PFSK-1 (cell line): ENCODE measurements at regions not wholly inside any gene's neighbourhood (a gene's known extent, or its start where the extent isn't known, plus 50 kb on each side); places are given as distances from the start of the nearest gene placed in this dataset.

ENCODE experiments used
- FOXP2 ChIP-seq: optimal IDR thresholded peaks from 2 replicates; pipeline ENCODE3; 2011; ENCODE audit warnings: borderline replicate concordance, control low read depth, inconsistent platforms; ENCODE audit not compliant: insufficient read depth; ENCODE audit errors: extremely low read length, extremely low read depth
- POLR2AphosphoS5 ChIP-seq: IDR thresholded peaks from 2 replicates; pipeline ENCODE4 v1.6.1; 2012; ENCODE audit warnings: low read depth, mild to moderate bottlenecking, control low read depth, low read length, moderate library complexity
- SIN3A ChIP-seq: IDR thresholded peaks from 2 replicates; pipeline ENCODE4 v1.6.1; 2012; ENCODE audit warnings: mild to moderate bottlenecking, low read length, moderate library complexity, borderline replicate concordance; ENCODE audit not compliant: insufficient read depth
- TAF1 ChIP-seq: IDR thresholded peaks from 2 replicates; pipeline ENCODE4 v1.6.1; 2012; ENCODE audit warnings: low read length, control low read depth, borderline replicate concordance; ENCODE audit not compliant: insufficient read depth
- TF ChIP-seq, protein P1 (sequence below), 2 experiments: IDR thresholded peaks; 2 replicates each; pipeline versions ENCODE4 v1.6.1 to v1.8.0; 2011 to 2012; ENCODE audit warnings: low read depth in 2 of 2, low read length in 2 of 2, control low read depth in 1 of 2, inconsistent platforms in 1 of 2, mild to moderate bottlenecking in 1 of 2, moderate library complexity in 1 of 2; ENCODE audit not compliant: insufficient read depth in 1 of 2

DNA sequence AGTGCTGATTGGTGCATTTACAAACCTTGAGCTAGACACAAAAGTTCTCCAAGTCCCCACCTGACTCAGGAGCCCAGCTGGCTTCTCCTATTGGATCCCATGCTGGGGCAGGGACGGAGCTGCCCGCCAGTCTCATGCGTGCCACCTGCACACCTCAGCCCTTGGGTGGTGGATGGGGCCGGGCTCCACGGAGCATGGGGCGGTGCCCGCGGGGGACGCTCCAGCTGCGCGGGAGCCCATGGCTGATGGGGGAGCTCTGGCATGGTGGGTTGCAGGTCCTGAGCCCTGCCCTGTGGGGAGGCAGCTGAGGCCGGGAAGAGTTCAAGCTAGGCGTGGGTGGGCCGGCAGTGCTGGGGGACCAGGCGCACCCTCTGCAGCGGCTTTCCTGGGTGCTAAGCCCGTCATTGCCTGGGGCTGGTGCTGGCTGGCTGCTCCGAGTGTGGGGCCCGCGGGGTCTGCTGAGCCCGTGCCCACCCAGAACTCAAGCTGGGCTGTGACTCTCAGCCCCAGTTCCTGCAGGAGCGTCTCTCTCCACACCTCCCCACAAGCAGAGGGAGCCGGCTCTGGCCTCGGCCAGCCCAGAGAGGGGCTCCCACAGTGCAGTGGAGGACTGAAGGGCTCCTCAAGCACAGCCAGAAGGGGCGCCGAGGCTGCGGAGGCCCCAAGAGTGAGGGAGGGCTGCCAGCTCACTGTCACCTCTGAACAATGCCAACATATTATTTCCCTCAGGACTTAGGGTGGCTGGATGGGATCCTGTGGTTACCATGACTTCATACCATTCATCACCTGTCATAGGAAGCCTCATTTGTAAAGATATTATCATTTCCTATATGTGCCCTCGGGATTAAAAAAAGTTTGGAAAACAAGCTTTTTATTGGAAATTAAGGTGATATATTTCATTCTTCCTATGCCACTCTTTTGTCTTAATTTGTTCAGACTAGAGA is 688.7 kb downstream of the ETS1 start:
- no peak for TF ChIP-seq POLR2AphosphoS5
- TF ChIP-seq TAF1 = no peak
- no peak for TF ChIP-seq FOXP2
- TF ChIP-seq, protein P1, sequence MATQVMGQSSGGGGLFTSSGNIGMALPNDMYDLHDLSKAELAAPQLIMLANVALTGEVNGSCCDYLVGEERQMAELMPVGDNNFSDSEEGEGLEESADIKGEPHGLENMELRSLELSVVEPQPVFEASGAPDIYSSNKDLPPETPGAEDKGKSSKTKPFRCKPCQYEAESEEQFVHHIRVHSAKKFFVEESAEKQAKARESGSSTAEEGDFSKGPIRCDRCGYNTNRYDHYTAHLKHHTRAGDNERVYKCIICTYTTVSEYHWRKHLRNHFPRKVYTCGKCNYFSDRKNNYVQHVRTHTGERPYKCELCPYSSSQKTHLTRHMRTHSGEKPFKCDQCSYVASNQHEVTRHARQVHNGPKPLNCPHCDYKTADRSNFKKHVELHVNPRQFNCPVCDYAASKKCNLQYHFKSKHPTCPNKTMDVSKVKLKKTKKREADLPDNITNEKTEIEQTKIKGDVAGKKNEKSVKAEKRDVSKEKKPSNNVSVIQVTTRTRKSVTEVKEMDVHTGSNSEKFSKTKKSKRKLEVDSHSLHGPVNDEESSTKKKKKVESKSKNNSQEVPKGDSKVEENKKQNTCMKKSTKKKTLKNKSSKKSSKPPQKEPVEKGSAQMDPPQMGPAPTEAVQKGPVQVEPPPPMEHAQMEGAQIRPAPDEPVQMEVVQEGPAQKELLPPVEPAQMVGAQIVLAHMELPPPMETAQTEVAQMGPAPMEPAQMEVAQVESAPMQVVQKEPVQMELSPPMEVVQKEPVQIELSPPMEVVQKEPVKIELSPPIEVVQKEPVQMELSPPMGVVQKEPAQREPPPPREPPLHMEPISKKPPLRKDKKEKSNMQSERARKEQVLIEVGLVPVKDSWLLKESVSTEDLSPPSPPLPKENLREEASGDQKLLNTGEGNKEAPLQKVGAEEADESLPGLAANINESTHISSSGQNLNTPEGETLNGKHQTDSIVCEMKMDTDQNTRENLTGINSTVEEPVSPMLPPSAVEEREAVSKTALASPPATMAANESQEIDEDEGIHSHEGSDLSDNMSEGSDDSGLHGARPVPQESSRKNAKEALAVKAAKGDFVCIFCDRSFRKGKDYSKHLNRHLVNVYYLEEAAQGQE (IDR thresholded peaks at IDR 0.05; ENCODE audit: insufficient read depth in 1 of 2, low read depth in 2 of 2, low read length in 2 of 2) = no peak
- no peak for TF ChIP-seq SIN3A

DNA sequence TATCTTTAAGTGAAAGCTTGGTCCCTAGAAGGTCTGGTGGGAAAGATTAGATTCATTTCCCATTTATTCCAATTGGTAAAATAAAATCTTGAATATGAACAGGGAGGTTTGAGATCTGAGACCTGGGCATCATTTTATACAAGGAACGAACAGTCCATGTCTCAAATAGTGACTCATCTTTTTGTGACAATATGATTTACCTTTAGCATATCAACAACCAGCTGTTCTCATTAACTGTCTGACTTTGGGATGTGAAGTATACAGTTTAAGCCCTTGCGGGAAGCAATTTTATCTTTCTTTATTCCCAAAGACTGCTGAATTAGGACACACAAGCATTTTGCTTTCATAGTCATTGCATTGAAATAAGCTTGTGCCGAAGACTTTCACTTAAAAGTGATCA is 691.6 kb downstream of the ETS1 start:
- TF ChIP-seq POLR2AphosphoS5 (no peak), FOXP2 (no peak), TAF1 (no peak), SIN3A (no peak)
- TF ChIP-seq, protein P1 (IDR thresholded peaks at IDR 0.05; ENCODE audit: insufficient read depth in 1 of 2, low read depth in 2 of 2, low read length in 2 of 2) = no peak

DNA sequence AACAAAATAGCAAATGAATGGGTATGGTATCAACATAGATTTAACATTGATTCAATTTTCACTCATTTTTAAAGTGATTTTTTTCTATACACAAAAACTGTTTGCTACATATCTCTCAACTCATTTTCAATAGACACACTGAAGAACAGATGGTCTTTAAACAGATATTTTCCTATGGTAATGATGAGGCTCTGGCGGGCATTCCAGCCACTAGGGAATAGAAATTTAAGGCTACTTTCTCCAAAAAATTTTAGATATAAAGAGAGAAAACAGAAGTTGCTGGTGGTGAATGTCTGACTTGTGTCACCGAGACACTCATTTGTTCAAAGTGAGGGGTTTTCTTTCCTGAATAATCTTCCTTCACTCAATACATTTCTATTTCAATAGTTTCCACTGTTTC is 693.0 kb downstream of the ETS1 start:
- TF ChIP-seq, protein P1 (IDR thresholded peaks at IDR 0.05; ENCODE audit: insufficient read depth in 1 of 2, low read depth in 2 of 2, low read length in 2 of 2) = no peak
- no peak for TF ChIP-seq POLR2AphosphoS5
- no peak for TF ChIP-seq SIN3A
- TF ChIP-seq TAF1 = no peak
- no peak for TF ChIP-seq FOXP2

DNA sequence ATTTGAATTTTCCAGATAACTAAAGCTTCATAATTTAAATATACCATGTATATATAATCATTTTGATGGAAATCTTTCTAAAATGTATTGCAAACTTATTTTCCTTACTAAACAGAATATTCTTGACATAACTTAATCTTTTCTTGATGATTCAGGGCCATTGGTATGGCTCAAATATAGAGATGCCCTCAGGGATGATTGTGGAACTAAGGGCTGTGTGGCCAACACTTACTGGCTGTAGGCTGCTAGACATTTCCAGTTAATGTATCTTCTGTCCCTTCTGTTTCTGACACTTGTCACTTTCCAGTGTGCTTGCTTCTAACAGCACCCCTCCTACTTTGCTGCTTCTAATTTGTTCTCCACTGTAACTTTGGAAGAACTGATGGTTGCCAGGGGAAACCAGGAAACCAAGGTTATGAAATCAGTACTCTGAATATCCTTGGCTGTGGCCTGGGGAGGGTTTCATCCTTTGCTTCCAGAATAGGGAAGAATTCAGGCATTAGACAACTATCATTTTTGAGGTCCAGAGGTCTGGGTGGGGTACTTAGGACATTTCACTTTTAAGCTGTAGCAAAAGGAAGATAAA is 697.2 kb downstream of the ETS1 start:
- TF ChIP-seq POLR2AphosphoS5 (no peak), SIN3A (no peak), FOXP2 (no peak), TAF1 (no peak)
- TF ChIP-seq, protein P1 (IDR thresholded peaks at IDR 0.05; ENCODE audit: insufficient read depth in 1 of 2, low read depth in 2 of 2, low read length in 2 of 2) = no peak
